Panc1 (cell line): ENCODE measurements at regions not wholly inside any gene's neighbourhood (a gene's known extent, or its start where the extent isn't known, plus 50 kb on each side); places are given as distances from the start of the nearest gene placed in this dataset.

Experiments
- ATAC-seq: fragments of 200-7000 bp; cut with Tn5 transposase; 2 replicates; pipeline ENCODE4 v1.9.1; 2020; ENCODE audit warnings: mild to moderate bottlenecking, moderate library complexity
- BruUV-seq: library from RNA; stranded (reverse); fragments of 400-500 nt; replicated peaks from 2 replicates; lab custom pipeline; 2021; lab: Mats Ljungman, UMichigan
- CTCF ChIA-PET: fragments of 300-600 bp; sonication (Branson Sonifier 250); formaldehyde crosslinking; loops from one replicate; lab custom pipeline; 2022; ENCODE audit warnings: antibody characterized with exemption; lab: Charles Lee
- POLR2A ChIA-PET: fragments of 300-600 bp; sonication (Branson Sonifier 250); formaldehyde crosslinking; loops from one replicate; lab custom pipeline; 2022; ENCODE audit warnings: antibody characterized with exemption; lab: Charles Lee
- DNase-seq: peaks from one replicate; pipeline ENCODE4 v3.0.0-alpha.2; 2010; ENCODE audit warnings: low read depth, low spot score
- H3K27ac ChIP-seq: 2 replicates; pipeline ENCODE4 v1.5.1; 2011; ENCODE audit warnings: mild to moderate bottlenecking, low read length, inconsistent platforms
- H3K27me3 ChIP-seq: fragments of 200-500 bp; sonication (Bioruptor generic); 2 replicates; pipeline ENCODE4 v1.6.0; 2014; ENCODE audit warnings: low read length, inconsistent platforms; ENCODE audit not compliant: control insufficient read depth, insufficient read depth
- H3K36me3 ChIP-seq: fragments of 200-500 bp; sonication (Bioruptor generic); 2 replicates; pipeline ENCODE4 v1.5.1; 2014; ENCODE audit warnings: inconsistent platforms, mild to moderate bottlenecking, low read length, moderate library complexity; ENCODE audit not compliant: control insufficient read depth, insufficient read depth
- H3K4me1 ChIP-seq: 2 replicates; pipeline ENCODE4 v1.5.1; 2011; ENCODE audit warnings: inconsistent platforms, mild to moderate bottlenecking, low read length, moderate library complexity; ENCODE audit not compliant: control insufficient read depth, insufficient read depth
- H3K4me3 ChIP-seq, 2 experiments: 2 replicates each; pipeline ENCODE4 v1.5.1; 2011 to 2012; ENCODE audit warnings: low read depth in 2 of 2, low read length in 2 of 2, mild to moderate bottlenecking in 2 of 2, inconsistent platforms in 1 of 2, moderate library complexity in 1 of 2
- H3K9me3 ChIP-seq: fragments of 200-500 bp; sonication (Bioruptor generic); 2 replicates; pipeline ENCODE4 v1.5.1; 2014; ENCODE audit warnings: low read depth, mild to moderate bottlenecking, inconsistent platforms, low read length, moderate library complexity; ENCODE audit not compliant: control insufficient read depth, insufficient read depth
- CTCF ChIP-seq: fragments of 450-650 bp; IDR thresholded peaks from 2 replicates; pipeline ENCODE4 v1.5.1; 2017; ENCODE audit warnings: mild to moderate bottlenecking
- POLR2AphosphoS5 ChIP-seq: IDR thresholded peaks from 2 replicates; pipeline ENCODE4 v1.6.1; 2012; ENCODE audit warnings: mild to moderate bottlenecking, low read depth, low read length, moderate library complexity
- REST ChIP-seq, 2 experiments: IDR thresholded peaks; 2 replicates each; pipeline ENCODE4 v1.6.1; 2011 to 2012; ENCODE audit warnings: low read depth in 2 of 2, control low read depth in 1 of 2, low read length in 1 of 2, mild to moderate bottlenecking in 1 of 2, moderate library complexity in 1 of 2; ENCODE audit not compliant: insufficient read depth in 1 of 2
- SIN3A ChIP-seq: IDR thresholded peaks from 2 replicates; pipeline ENCODE4 v1.6.1; 2012; ENCODE audit warnings: low read depth, mild to moderate bottlenecking, low read length, moderate library complexity, borderline replicate concordance; ENCODE audit not compliant: insufficient read depth
- TCF7L2 ChIP-seq: IDR thresholded peaks from 2 replicates; pipeline ENCODE4 v1.6.1; 2011; ENCODE audit warnings: mild to moderate bottlenecking, low read depth, low read length, inconsistent platforms
- in situ Hi-C: cut with HindIII; loops from 2 replicates; pipeline ENCODE4 v1.10.0; 2016; ENCODE audit warnings: low sequenced_read_pairs, low pct_unique_long_range_greater_than_20kb
- intact Hi-C: fragments of 100-400 bp; cut with micrococcal nuclease; formaldehyde crosslinking; loops from one replicate; pipeline ENCODE4 v1.10.0; 2022; ENCODE audit not compliant: unreplicated experiment

GRCh38 chr12:93219947-93220346 lies 157.8 kb upstream of the NUDT4 start:
- ChIA-PET POLR2A (no interaction called here), CTCF (no interaction called here)
- Histone ChIP-seq H3K27ac (no peak overlapping the region), H3K4me3 (no peak overlapping the region), H3K36me3 (no peaks in the 10 kb centered on the region), H3K27me3 (no peaks in the 10 kb centered on the region), H3K4me1 (no peaks in the 10 kb centered on the region), H3K9me3 (no peaks in the 10 kb centered on the region)
- no TSS peak for BruUV-seq
- in situ Hi-C loops = no loop called here
- ATAC-seq (no peak), DNase-seq (no peak)
- intact Hi-C loops = no loop called here
- TF ChIP-seq SIN3A (no peak), REST (IDR thresholded peaks at IDR 0.05; ENCODE audit: insufficient read depth in 1 of 2, low read depth in 2 of 2, low read length in 1 of 2) (no peak), TCF7L2 (no peak), CTCF (no peak), POLR2AphosphoS5 (no peak)

- ChIA-PET CTCF (no interaction called here), POLR2A (no interaction called here)
- BruUV-seq = no TSS peak
- H3K27me3 ChIP-seq = no peaks in the 10 kb centered on the region
- H3K4me3 ChIP-seq = no peak overlapping the region
- ATAC-seq = no peak
- no peaks in the 10 kb centered on the region for H3K36me3 ChIP-seq
- H3K4me1 ChIP-seq = no peaks in the 10 kb centered on the region
- H3K9me3 ChIP-seq = no peaks in the 10 kb centered on the region
- no peak overlapping the region for H3K27ac ChIP-seq
- intact Hi-C loops (no loop called here), in situ Hi-C loops (no loop called here)
- no peak for DNase-seq
- TF ChIP-seq CTCF = no peak
- no peak for TF ChIP-seq TCF7L2
Observed at GRCh38 chr12:93221841-93222240, 155.9 kb upstream of the NUDT4 start.
